K562 (cell line): ENCODE measurements at regions not wholly inside any gene's neighbourhood (a gene's known extent, or its start where the extent isn't known, plus 50 kb on each side); places are given as distances from the start of the nearest gene placed in this dataset.

Experiments
- ATAC-seq: fragments of 200-7000 bp; cut with Tn5 transposase; 3 replicates; pipeline ENCODE4 v1.9.1; 2020; ENCODE audit warnings: moderate library complexity
- BruUV-seq: library from RNA; stranded (reverse); fragments of 400-500 nt; replicated peaks from 2 replicates; lab custom pipeline; 2021; lab: Mats Ljungman, UMichigan
- CTCF ChIA-PET: fragments of 300-600 bp; formaldehyde crosslinking; extraction: SDS; loops from one replicate; lab custom pipeline; 2021; ENCODE audit warnings: low intra/inter-chr PET ratio; lab: Yijun Ruan, JAX
- POLR2A ChIA-PET: fragments of 300-600, 350-650 bp; sonication (Branson Sonifier 250); formaldehyde crosslinking; extraction: SDS; loops from one replicate; lab custom pipeline; 2021; ENCODE audit warnings: antibody characterized with exemption, inconsistent platforms; lab: Yijun Ruan, JAX
- DNase-seq, 4 experiments: peaks; one replicate each; pipeline versions ENCODE4 v3.0.0 to v3.0.0-alpha.2; 2011 to 2018; ENCODE audit warnings: low spot score in 3 of 4, mixed read lengths in 3 of 4; ENCODE audit errors: extremely low read depth in 1 of 4
- FAIRE-seq: peaks from 2 replicates; lab custom pipeline; 2011; peaks lifted over from hg19 to GRCh38; lab: Jason Lieb, UNC
- H2AFZ ChIP-seq: 2 replicates; pipeline ENCODE4 v1.6.0; 2011; ENCODE audit warnings: low read depth, low read length, control low read depth, inconsistent platforms
- H3K27ac ChIP-seq: fragments of 200-600 bp; 3 replicates; pipeline ENCODE4 v1.8.0; 2011; ENCODE audit warnings: low read depth, mild to moderate bottlenecking, control low read depth, inconsistent platforms, low read length, moderate library complexity, mixed read lengths; ENCODE audit errors: extremely low read depth
- H3K27me3 ChIP-seq, 2 experiments: fragments of 300-600 bp in 1 of 2; 2 replicates in 1 of 2; 3 replicates in 1 of 2; pipeline versions ENCODE4 v1.6.0 to v1.8.0; 2011; ENCODE audit warnings: inconsistent platforms in 2 of 2, low read length in 2 of 2, mild to moderate bottlenecking in 1 of 2, mixed read lengths in 1 of 2, moderate library complexity in 1 of 2; ENCODE audit not compliant: control insufficient read depth in 2 of 2, insufficient read depth in 2 of 2
- H3K36me3 ChIP-seq: fragments of 300-600 bp; 3 replicates; pipeline ENCODE4 v1.8.0; 2011; ENCODE audit warnings: mild to moderate bottlenecking, low read length, inconsistent platforms; ENCODE audit not compliant: control insufficient read depth, insufficient read depth
- H3K4me1 ChIP-seq, 2 experiments: fragments of 200-600 bp in 1 of 2; replicated peaks in 1 of 2; 2 replicates in 1 of 2; 3 replicates in 1 of 2; pipeline versions ENCODE4 v1.5.1 to v1.8.0; 2011; ENCODE audit warnings: inconsistent platforms in 2 of 2, low read length in 2 of 2, mild to moderate bottlenecking in 1 of 2, mixed read lengths in 1 of 2, moderate library complexity in 1 of 2; ENCODE audit not compliant: control insufficient read depth in 2 of 2, insufficient read depth in 2 of 2
- H3K4me2 ChIP-seq: 2 replicates; pipeline ENCODE4 v1.6.1; 2011; ENCODE audit warnings: low read length, control low read depth, inconsistent platforms, mixed read lengths; ENCODE audit not compliant: insufficient read depth
- H3K4me3 ChIP-seq: fragments of 200-600 bp; sonication (generic), shearing (Covaris generic); 2 replicates; pipeline ENCODE4 v1.5.1; 2016; ENCODE audit warnings: control low read depth, inconsistent platforms
- H3K79me2 ChIP-seq: fragments of 200-600 bp; 3 replicates; pipeline ENCODE4 v1.8.0; 2011; ENCODE audit warnings: low read length, inconsistent platforms; ENCODE audit not compliant: control insufficient read depth, insufficient read depth
- H3K9ac ChIP-seq, 2 experiments: 2 replicates each; pipeline versions ENCODE4 v1.6.0 to v1.6.1; 2011; ENCODE audit warnings: low read depth in 2 of 2, low read length in 2 of 2, control low read depth in 1 of 2, inconsistent platforms in 1 of 2, mild to moderate bottlenecking in 1 of 2, mixed read lengths in 1 of 2; ENCODE audit not compliant: insufficient read depth in 1 of 2
- H3K9me1 ChIP-seq: one replicate; pipeline ENCODE4 v1.6.0; 2011; ENCODE audit warnings: inconsistent platforms, mild to moderate bottlenecking, low read length, moderate library complexity; ENCODE audit not compliant: control insufficient read depth, insufficient read depth
- H3K9me3 ChIP-seq: replicated peaks from 2 replicates; pipeline ENCODE4 v1.5.1; 2011; ENCODE audit warnings: low read depth, low read length, inconsistent platforms; ENCODE audit not compliant: control insufficient read depth, insufficient read depth
- H4K20me1 ChIP-seq: replicated peaks from 2 replicates; pipeline ENCODE4 v1.6.1; 2011; ENCODE audit warnings: low read length, inconsistent platforms, mixed read lengths; ENCODE audit not compliant: control insufficient read depth, insufficient read depth
- CCAR2 ChIP-seq: fragments of 200-400 bp; formaldehyde crosslinking; IDR thresholded peaks from 2 replicates; pipeline ENCODE4 v1.6.1; 2017; ENCODE audit warnings: mild to moderate bottlenecking, low read depth, low read length
- ELK1 ChIP-seq: sonication (generic); formaldehyde crosslinking; IDR thresholded peaks from 2 replicates; pipeline ENCODE4 v1.8.1; 2022; ENCODE audit warnings: missing genetic modification reagents
- HOMEZ ChIP-seq: fragments of 250-450 bp; sonication (Bioruptor Pico); IDR thresholded peaks from 2 replicates; pipeline ENCODE4 v1.4.0; 2020; ENCODE audit warnings: mild to moderate bottlenecking, moderate library complexity
- LARP7 ChIP-seq: fragments of 450-650 bp; IDR thresholded peaks from 2 replicates; pipeline ENCODE4 v1.6.1; 2016
- MAFK ChIP-seq: IDR thresholded peaks from 2 replicates; pipeline ENCODE4 v1.6.1; 2011; ENCODE audit warnings: low read length, improper control_type of control experiment
- NR3C1 ChIP-seq: sonication (generic); formaldehyde crosslinking; IDR thresholded peaks from 2 replicates; pipeline ENCODE4 v1.8.1; 2022; ENCODE audit warnings: missing genetic modification reagents
- PKNOX1 ChIP-seq: fragments of 450-650 bp; IDR thresholded peaks from 2 replicates; pipeline ENCODE4 v1.6.1; 2016
- THAP12 ChIP-seq: fragments of 250-450 bp; sonication (Bioruptor Pico); IDR thresholded peaks from 2 replicates; pipeline ENCODE4 v1.9.0; 2021; ENCODE audit warnings: mild to moderate bottlenecking, inconsistent platforms
- ZC3H8 ChIP-seq: fragments of 450-650 bp; IDR thresholded peaks from 2 replicates; pipeline ENCODE4 v1.6.1; 2017
- ZFP91 ChIP-seq: sonication (generic); formaldehyde crosslinking; IDR thresholded peaks from 2 replicates; pipeline ENCODE4 v1.8.0; 2022; ENCODE audit warnings: mild to moderate bottlenecking, missing genetic modification reagents
- ZNF431 ChIP-seq: sonication (generic); formaldehyde crosslinking; IDR thresholded peaks from 2 replicates; pipeline ENCODE4 v1.8.0; 2022; ENCODE audit warnings: mild to moderate bottlenecking, missing genetic modification reagents
- ZSCAN29 ChIP-seq: fragments of 450-650 bp; IDR thresholded peaks from 2 replicates; pipeline ENCODE4 v1.6.1; 2017
- WGBS: fragments of 100-300 bp; shearing (Covaris generic); methylation state at CpG from one replicate; pipeline ENCODE4 v1.1.6; 2016; ENCODE audit warnings: low coverage, mixed read lengths; ENCODE audit not compliant: insufficient coverage; ENCODE audit errors: missing lambda C conversion rate; 5-methylcytosine and 5-hydroxymethylcytosine counted together
- in situ Hi-C: fragments of 300-500 bp; cut with MboI; formaldehyde crosslinking; loops from 4 replicates; pipeline ENCODE4 v1.15.0; 2018; ENCODE audit warnings: inconsistent platforms, mixed read lengths
- intact Hi-C: fragments of 100-400 bp; cut with micrococcal nuclease; formaldehyde crosslinking; loops from 2 replicates; pipeline ENCODE4 v1.14.2; 2022

GRCh38 chr7:118477036-118477435, 252.5 kb downstream of the ANKRD7 start:
- Histone ChIP-seq H2AFZ (no peak overlapping the region), H4K20me1 (no peaks in the 10 kb centered on the region), H3K36me3 (no peaks in the 10 kb centered on the region), H3K4me1 (no peaks in the 10 kb centered on the region), H3K9me3 (peaks cover 4% of the 10 kb centered on the region; the same call in 1 of the 2 replicates), H3K9ac (no peak overlapping the region), H3K9me1 (no peaks in the 10 kb centered on the region), H3K79me2 (no peaks in the 10 kb centered on the region), H3K4me3 (no peak overlapping the region), H3K27ac (no peak overlapping the region), H3K27me3 (no peaks in the 10 kb centered on the region), H3K4me2 (no peak overlapping the region)
- ATAC-seq (no peak), DNase-seq (no peak), FAIRE-seq (no peak)
- intact Hi-C loops (no loop called here), in situ Hi-C loops (no loop called here)
- ChIA-PET POLR2A (no interaction called here), CTCF (no interaction called here)
- WGBS = 0% methylated on average over 3 of the region's 3 CpGs
- TF ChIP-seq ZNF431 (CRISPR knock-in tag) = no peak
- TF ChIP-seq LARP7 = no peak
- no peak for TF ChIP-seq ELK1
- no peak for TF ChIP-seq NR3C1 (CRISPR knock-in tag)
- TF ChIP-seq HOMEZ (CRISPR knock-in tag) = no peak
- TF ChIP-seq CCAR2 = no peak
- TF ChIP-seq PKNOX1 = no peak
- no peak for TF ChIP-seq MAFK
- TF ChIP-seq ZFP91 = no peak
- no peak for TF ChIP-seq ZSCAN29
- TF ChIP-seq THAP12 (CRISPR knock-in tag) = no peak
- TF ChIP-seq ZC3H8 = no peak
- BruUV-seq = no TSS peak
